ENCODE measurements at regions not wholly inside any gene's neighbourhood (a gene's known extent, or its start where the extent isn't known, plus 50 kb on each side); places are given as distances from the start of the nearest gene placed in this dataset.

GRCh38 chr1:38466487-38466886 lies 393.1 kb downstream of the RRAGC start:
- no peak overlapping the region for H3K27ac ChIP-seq
- no peaks in the 10 kb centered on the region for H3K4me1 ChIP-seq
- 83 to 94% (median 87%) methylated on average over 2 of the region's 2 CpGs for WGBS, 5 donors
- H3K9me3 ChIP-seq, result peaks cover 0 to 16% (median 0%) of the 10 kb centered on the region in 8 donors
- no peak overlapping the region for H3K4me3 ChIP-seq
- no peak for DNase-seq
- H3K36me3 ChIP-seq, result no peaks in the 10 kb centered on the region
- TF ChIP-seq POLR2AphosphoS5 (IDR thresholded peaks at IDR 0.05) (no peak), POLR2A (IDR thresholded peaks at IDR 0.05) (no peak)
- TF ChIP-seq, protein P1, sequence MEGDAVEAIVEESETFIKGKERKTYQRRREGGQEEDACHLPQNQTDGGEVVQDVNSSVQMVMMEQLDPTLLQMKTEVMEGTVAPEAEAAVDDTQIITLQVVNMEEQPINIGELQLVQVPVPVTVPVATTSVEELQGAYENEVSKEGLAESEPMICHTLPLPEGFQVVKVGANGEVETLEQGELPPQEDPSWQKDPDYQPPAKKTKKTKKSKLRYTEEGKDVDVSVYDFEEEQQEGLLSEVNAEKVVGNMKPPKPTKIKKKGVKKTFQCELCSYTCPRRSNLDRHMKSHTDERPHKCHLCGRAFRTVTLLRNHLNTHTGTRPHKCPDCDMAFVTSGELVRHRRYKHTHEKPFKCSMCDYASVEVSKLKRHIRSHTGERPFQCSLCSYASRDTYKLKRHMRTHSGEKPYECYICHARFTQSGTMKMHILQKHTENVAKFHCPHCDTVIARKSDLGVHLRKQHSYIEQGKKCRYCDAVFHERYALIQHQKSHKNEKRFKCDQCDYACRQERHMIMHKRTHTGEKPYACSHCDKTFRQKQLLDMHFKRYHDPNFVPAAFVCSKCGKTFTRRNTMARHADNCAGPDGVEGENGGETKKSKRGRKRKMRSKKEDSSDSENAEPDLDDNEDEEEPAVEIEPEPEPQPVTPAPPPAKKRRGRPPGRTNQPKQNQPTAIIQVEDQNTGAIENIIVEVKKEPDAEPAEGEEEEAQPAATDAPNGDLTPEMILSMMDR (IDR thresholded peaks at IDR 0.05 in 8 of 11, conservative IDR thresholded peaks at IDR 0.05 in 3 of 11), result no peak
- intact Hi-C loops (cut with DNase I; ENCODE audit: low total_unique reads), result no loop called here
- H3K27me3 ChIP-seq (replicated peaks in 1 of 7), result peaks cover 0 to 10% (median 0%) of the 10 kb centered on the region in 7 donors

- 76 to 82% (median 79%) methylated on average over 4 of the region's 4 CpGs for WGBS, 5 donors
- TF ChIP-seq, protein P1 (IDR thresholded peaks at IDR 0.05 in 8 of 11, conservative IDR thresholded peaks at IDR 0.05 in 3 of 11), result no peak
- TF ChIP-seq POLR2A (IDR thresholded peaks at IDR 0.05), result no peak
- TF ChIP-seq POLR2AphosphoS5 (IDR thresholded peaks at IDR 0.05), result no peak
Measured at GRCh38 chr1:38465460-38465859, 394.1 kb downstream of the RRAGC start.

GRCh38 chr1:38464071-38464661 lies 395.4 kb downstream of the RRAGC start:
- Histone ChIP-seq H3K4me3 (no peak overlapping the region), H3K9me3 (peaks cover 0 to 16% (median 0%) of the 10 kb centered on the region in 8 donors), H3K27ac (no peak overlapping the region), H3K27me3 (replicated peaks in 1 of 7) (peaks cover 0 to 10% (median 0%) of the 10 kb centered on the region in 7 donors), H3K36me3 (no peaks in the 10 kb centered on the region), H3K4me1 (no peaks in the 10 kb centered on the region)
- WGBS, 5 donors, result 52 to 71% (median 59%) methylated on average over 7 of the region's 7 CpGs
- TF ChIP-seq, protein P1 (IDR thresholded peaks at IDR 0.05 in 8 of 11, conservative IDR thresholded peaks at IDR 0.05 in 3 of 11), result no peak
- TF ChIP-seq POLR2AphosphoS5 (IDR thresholded peaks at IDR 0.05), result no peak
- no peak for TF ChIP-seq POLR2A (IDR thresholded peaks at IDR 0.05)
- intact Hi-C loops (cut with DNase I; ENCODE audit: low total_unique reads), result no loop called here
- no peak for DNase-seq

More at GRCh38 chr1:38465460-38465859, 394.1 kb downstream of the RRAGC start:
- no peak for DNase-seq
- Histone ChIP-seq H3K9me3 (peaks cover 0 to 16% (median 0%) of the 10 kb centered on the region in 8 donors), H3K36me3 (no peaks in the 10 kb centered on the region), H3K27ac (no peak overlapping the region), H3K27me3 (replicated peaks in 1 of 7) (peaks cover 0 to 10% (median 0%) of the 10 kb centered on the region in 7 donors), H3K4me3 (no peak overlapping the region), H3K4me1 (no peaks in the 10 kb centered on the region)
- intact Hi-C loops (cut with DNase I; ENCODE audit: low total_unique reads), result no loop called here

GRCh38 chr1:38463074-38463473 lies 396.5 kb downstream of the RRAGC start:
- H3K27me3 ChIP-seq (replicated peaks in 1 of 7), result peaks cover 0 to 7% (median 0%) of the 10 kb centered on the region in 7 donors
- H3K36me3 ChIP-seq, result no peaks in the 10 kb centered on the region
- H3K4me3 ChIP-seq, result no peak overlapping the region
- intact Hi-C loops (cut with DNase I; ENCODE audit: low total_unique reads), result no loop called here
- H3K9me3 ChIP-seq, result peaks cover 0 to 16% (median 0%) of the 10 kb centered on the region in 8 donors
- TF ChIP-seq, protein P1 (IDR thresholded peaks at IDR 0.05 in 8 of 11, conservative IDR thresholded peaks at IDR 0.05 in 3 of 11), result no peak
- no peak for TF ChIP-seq POLR2A (IDR thresholded peaks at IDR 0.05)
- no peak for TF ChIP-seq POLR2AphosphoS5 (IDR thresholded peaks at IDR 0.05)
- DNase-seq, result no peak
- no peak overlapping the region for H3K27ac ChIP-seq
- no peaks in the 10 kb centered on the region for H3K4me1 ChIP-seq

Data from spleen (tissue), 11 donors.